AG08396 (cell line): ENCODE measurements at regions not wholly inside any gene's neighbourhood (a gene's known extent, or its start where the extent isn't known, plus 50 kb on each side); places are given as distances from the start of the nearest gene placed in this dataset.
"Not testable (repeated sequence)": the region's sequence is repeated elsewhere in the genome, so short reads cannot be mapped to it uniquely, and the experiment has no call there.

Experiments used
- DNase-seq: peaks from one replicate; pipeline ENCODE4 v3.0.0; 2012; ENCODE audit warnings: low spot score, mixed read lengths

- DNase-seq, result no peak
Observed at GRCh38 chr2:16238786-16239185, 298.4 kb downstream of the MYCN start.

GRCh38 chr2:16238001-16238761 lies 297.8 kb downstream of the MYCN start:
- no peak for DNase-seq

- no peak for DNase-seq
Observed at GRCh38 chr2:16235747-16236146, 295.4 kb downstream of the MYCN start.

- DNase-seq, result not testable (repeated sequence)
Observed at GRCh38 chr2:16235291-16235690, 294.9 kb downstream of the MYCN start.

GRCh38 chr2:16228951-16229350 lies 288.6 kb downstream of the MYCN start:
- DNase-seq, result no peak

GRCh38 chr2:16228471-16228870 lies 288.1 kb downstream of the MYCN start:
- no peak for DNase-seq

- DNase-seq, result no peak
Observed at GRCh38 chr2:16227811-16228462, 287.6 kb downstream of the MYCN start.

GRCh38 chr2:16226943-16227664 lies 286.8 kb downstream of the MYCN start:
- no peak for DNase-seq

GRCh38 chr2:16226381-16226780 lies 286.0 kb downstream of the MYCN start:
- DNase-seq, result no peak

GRCh38 chr2:16225545-16225944 lies 285.2 kb downstream of the MYCN start:
- no peak for DNase-seq

GRCh38 chr2:16225071-16225470 lies 284.7 kb downstream of the MYCN start:
- no peak for DNase-seq

- no peak for DNase-seq
Observed at GRCh38 chr2:16224298-16225045, 284.1 kb downstream of the MYCN start.

- no peak for DNase-seq
Observed at GRCh38 chr2:16223841-16224177, 283.5 kb downstream of the MYCN start.

GRCh38 chr2:16223161-16223840 lies 283.0 kb downstream of the MYCN start:
- no peak for DNase-seq

- DNase-seq, result no peak
Observed at GRCh38 chr2:16222326-16222725, 282.0 kb downstream of the MYCN start.

GRCh38 chr2:16221461-16222010 lies 281.2 kb downstream of the MYCN start:
- DNase-seq, result no peak

- DNase-seq, result no peak
Observed at GRCh38 chr2:16219292-16219975, 279.1 kb downstream of the MYCN start.

GRCh38 chr2:16218625-16219024 lies 278.3 kb downstream of the MYCN start:
- no peak for DNase-seq

- no peak for DNase-seq
Observed at GRCh38 chr2:16218161-16218560, 277.8 kb downstream of the MYCN start.

GRCh38 chr2:16217741-16218140 lies 277.4 kb downstream of the MYCN start:
- DNase-seq, result not testable (repeated sequence)

- no peak for DNase-seq
Observed at GRCh38 chr2:16217291-16217690, 276.9 kb downstream of the MYCN start.
